SW 1271 (cell line): ENCODE measurements at regions not wholly inside any gene's neighbourhood (a gene's known extent, or its start where the extent isn't known, plus 50 kb on each side); places are given as distances from the start of the nearest gene placed in this dataset.
A peak's percentile ranks its signal among the peaks of the same experiment; 100 is the strongest.

Experiments used
- DNase-seq, 2 experiments: peaks; one replicate each; lab custom pipeline; 2025; lab: John Stamatoyannopoulos, UW

DNA sequence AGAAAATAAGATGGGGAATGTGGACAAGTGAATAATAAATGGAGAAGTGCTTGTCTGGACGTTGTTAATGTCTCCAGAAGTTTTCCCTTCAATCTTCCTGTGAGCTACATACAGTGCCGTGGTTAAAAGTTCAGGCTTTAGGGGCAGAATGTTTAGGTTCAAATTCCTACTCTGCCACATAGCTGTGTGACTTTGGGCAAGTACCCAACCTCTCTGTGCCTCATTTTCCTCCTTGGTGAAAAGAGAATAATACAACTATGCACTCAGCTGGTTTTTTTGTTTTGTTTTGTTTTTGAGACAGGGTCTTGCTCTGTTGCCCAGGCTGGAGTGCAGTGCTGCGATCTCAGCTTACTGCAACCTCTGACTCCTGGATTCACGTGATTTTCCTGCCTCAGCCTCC lies 143.5 kb downstream of the CHIC2 start:
- DNase-seq: no peak

GRCh38 chr4:53920116-53920515 lies 144.3 kb downstream of the CHIC2 start:
- no peak for DNase-seq

- DNase-seq: no peak
These were observed 144.9 kb downstream of the CHIC2 start for GRCh38 chr4:53919535-53919934.

GRCh38 chr4:53917729-53918128 lies 146.7 kb downstream of the CHIC2 start:
- no peak for DNase-seq

- DNase-seq: no peak
These were observed 147.9 kb downstream of the CHIC2 start for GRCh38 chr4:53916431-53916889.

DNA sequence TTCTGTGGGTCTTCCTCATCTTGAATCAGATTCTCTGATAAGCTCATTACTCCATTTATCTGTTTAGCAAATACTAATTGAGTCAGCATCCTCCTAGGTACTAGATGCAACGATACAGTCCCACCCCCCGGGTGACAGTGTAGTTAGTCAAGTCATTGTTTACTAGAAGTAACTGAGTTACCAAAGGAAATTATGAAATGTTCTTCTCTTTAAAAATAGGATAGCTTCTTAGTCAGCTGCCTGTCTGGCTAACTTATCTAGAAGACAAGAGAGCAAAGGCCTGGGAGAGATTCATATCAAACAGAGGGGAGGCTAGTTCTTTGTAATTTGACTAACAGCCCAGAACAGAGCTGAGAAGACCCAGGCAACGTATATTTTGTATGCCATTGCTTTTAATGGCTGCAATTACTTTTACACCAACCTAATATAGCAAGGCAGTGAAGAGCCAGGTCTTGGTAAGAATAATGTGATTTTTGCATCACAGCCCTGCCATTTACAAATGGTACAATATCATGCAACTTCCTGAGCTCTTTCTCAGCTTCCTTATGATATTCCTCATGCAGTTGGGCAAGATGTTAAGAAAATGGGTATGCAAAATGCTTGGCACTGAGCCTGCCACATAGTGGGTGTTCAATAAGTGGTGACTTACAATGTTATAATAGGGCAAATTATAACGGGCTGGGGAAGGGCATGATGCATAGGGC lies 149.9 kb downstream of the CHIC2 start:
- DNase-seq: peak; percentile 13 to 28

DNA sequence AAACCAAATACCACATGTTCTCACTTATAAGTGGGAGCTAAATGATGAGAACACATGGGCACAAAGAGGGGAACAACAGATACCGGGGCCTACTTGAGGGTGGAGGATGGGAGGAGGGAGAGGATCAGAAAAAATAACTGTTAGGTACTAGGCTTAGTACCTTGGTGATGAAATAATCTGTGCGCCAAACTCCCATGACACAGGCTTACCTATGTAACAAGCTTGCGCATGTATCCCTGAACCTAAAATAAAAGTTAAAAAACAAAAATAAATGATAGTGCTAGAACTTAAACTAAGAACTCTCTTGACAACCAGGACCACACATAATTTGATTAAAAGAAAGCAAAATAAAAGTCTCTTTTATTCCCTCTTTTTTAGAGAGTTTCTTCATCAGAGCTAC lies 150.6 kb downstream of the CHIC2 start:
- no peak for DNase-seq

GRCh38 chr4:53912766-53913497 lies 151.5 kb downstream of the CHIC2 start:
- no peak for DNase-seq

DNA sequence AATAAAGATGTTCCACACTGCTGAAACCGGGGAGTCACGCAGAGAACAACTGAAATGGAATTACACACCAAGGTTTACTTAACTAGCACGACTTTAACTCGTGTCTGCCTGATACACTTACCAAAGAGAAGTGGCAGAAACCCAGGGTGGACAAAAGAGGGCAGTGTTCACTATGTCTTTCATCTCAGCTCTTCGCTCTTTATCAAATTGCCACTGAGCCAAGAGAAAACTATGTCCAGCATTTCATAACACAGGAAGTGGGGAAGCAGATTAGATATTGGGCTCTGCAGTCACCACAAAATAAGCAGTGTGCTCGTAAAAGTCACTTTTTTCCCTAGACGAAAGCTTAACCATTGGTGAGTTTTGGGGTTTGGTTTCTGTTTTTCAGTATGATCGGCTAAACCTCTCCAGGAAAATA lies 155.7 kb downstream of the CHIC2 start:
- DNase-seq: peak; percentile 53 to 85

DNA sequence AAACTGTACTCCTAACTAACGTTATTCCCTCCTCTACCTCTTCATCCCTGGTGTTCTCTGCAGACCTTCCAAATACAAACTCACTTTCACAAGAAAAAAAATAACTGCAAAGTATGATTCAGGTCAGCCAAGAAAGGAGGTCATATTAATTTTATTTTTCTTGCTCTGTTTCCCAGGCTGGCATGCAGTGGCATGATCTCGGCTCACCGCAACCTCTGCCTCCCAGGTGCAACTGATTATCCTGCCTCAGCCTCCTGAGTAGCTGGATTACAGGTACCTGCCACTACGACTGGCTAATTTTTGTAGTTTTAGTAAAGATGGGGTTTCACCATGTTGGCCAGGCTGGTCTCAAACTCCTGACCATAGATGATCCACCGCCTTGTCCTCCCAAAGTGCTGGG lies 156.6 kb downstream of the CHIC2 start:
- no peak for DNase-seq

- DNase-seq: no peak
These were observed 157.7 kb downstream of the CHIC2 start for GRCh38 chr4:53906606-53907190.

DNA sequence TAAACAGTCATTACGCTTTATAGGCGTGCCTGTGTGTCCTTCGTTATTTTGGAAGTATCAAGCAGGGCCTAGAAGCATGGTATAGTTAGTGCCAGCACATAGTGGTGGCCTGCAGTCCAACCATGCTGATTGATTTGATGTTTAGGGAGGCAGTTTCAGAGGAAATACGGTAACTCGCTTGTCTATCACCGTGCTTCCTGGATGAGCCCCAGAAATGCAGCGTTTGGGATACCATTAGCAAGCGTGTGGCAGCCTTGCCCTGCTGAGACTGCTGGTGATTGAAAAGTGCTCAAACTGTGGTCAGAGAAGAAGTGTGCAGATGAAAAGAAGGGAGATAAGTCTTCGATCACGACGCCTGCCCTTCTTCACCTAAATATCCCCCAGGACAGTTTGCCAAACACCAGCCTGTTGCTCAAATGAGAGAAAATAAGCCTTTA lies 158.4 kb downstream of the CHIC2 start:
- no peak for DNase-seq

GRCh38 chr4:53905276-53905940 lies 159.0 kb downstream of the CHIC2 start:
- DNase-seq: no peak

- DNase-seq: no peak
These were observed 161.6 kb downstream of the CHIC2 start for GRCh38 chr4:53902786-53903185.

DNA sequence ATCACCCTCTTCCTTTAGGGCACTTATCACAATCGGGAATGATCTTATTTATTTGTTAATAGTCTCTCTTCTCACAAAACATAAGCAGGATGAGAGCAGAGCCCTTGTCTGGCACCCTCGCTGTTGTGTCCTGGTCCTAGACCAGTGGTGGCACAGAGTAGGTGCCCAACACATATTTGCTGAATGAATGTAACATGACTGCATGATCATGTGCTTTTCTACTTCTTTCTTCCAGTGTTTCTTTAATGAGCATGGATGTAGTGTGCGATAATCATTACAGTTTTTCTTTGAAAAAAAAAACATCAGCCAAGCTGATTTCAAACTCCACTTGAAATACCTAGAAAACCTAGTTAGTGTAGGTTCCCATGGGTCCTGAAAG lies 164.1 kb downstream of the CHIC2 start:
- no peak for DNase-seq

DNA sequence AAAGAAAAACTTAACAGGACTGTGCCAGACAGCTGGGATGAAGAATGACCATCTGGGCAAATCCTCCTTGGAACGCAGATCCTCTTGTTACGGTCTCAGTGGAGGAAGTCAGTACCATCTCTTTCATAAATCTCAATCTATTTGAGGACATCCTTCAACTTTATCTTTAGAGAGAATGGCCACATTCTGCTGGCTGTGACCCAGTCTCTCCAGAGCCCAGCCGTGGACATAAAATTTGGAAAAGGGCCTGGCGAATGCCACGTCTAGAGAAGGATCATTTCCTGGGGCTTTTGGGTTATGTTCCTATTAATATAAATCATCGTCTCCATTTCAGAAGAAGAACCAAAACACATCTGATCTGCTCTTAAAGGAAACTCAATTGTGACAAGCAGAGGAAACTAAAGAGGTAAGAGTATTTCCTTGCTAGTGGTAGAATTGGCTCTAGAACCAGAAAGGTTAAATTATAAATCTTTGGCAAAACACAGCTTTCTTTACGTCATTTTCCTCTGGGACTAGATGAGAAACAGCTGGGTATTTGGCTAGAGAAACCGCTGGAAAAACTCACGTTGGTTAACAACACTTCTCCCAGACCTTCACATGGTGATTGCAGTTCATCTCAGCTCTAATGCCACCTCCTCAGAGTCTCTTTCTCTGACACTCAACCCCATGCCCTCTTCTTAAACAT lies 164.7 kb downstream of the CHIC2 start:
- DNase-seq: no peak

GRCh38 chr4:53895137-53895536 lies 169.3 kb downstream of the CHIC2 start:
- no peak for DNase-seq

GRCh38 chr4:53890461-53890860 lies 173.9 kb downstream of the CHIC2 start:
- DNase-seq: no peak

- no peak for DNase-seq
These were observed 174.9 kb downstream of the CHIC2 start for GRCh38 chr4:53889326-53890055.

- DNase-seq: no peak
These were observed 178.3 kb downstream of the CHIC2 start for GRCh38 chr4:53886090-53886489.

DNA sequence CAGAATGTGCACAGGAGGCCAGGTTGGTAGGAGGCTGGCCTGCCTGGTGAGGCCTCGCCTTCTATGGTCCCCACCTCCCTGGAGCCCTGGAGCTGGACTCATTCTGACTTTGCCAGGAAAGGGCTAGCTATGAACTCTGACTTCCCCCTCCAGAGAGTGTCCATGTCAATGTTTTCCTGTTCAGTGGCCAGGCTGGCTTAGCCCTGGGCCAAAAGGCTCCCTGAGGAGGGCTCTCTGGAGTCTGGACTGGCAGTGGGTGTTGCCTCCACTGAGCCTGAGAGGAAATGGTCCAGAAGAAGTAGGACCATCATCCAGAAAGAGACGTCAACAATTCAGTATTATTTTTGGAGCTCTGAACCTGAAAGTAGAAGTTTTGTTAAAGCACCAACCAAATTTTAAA lies 178.7 kb downstream of the CHIC2 start:
- DNase-seq: no peak
